H1 (cell line): ENCODE measurements at regions not wholly inside any gene's neighbourhood (a gene's known extent, or its start where the extent isn't known, plus 50 kb on each side); places are given as distances from the start of the nearest gene placed in this dataset.

Source experiments
- CTCF ChIA-PET: fragments of 300-600 bp; sonication (Branson Sonifier 250); formaldehyde crosslinking; loops from one replicate; lab custom pipeline; 2021; ENCODE audit not compliant: partially characterized antibody; lab: Charles Lee
- POLR2A ChIA-PET: fragments of 300-600 bp; sonication (Branson Sonifier 250); formaldehyde crosslinking; loops from one replicate; lab custom pipeline; 2021; ENCODE audit warnings: inconsistent platforms; ENCODE audit not compliant: partially characterized antibody; lab: Charles Lee
- DNase-seq, 2 experiments: peaks; one replicate each; pipeline versions ENCODE4 v3.0.0 to v3.0.0-alpha.2; 2010 to 2022; ENCODE audit warnings: low spot score in 2 of 2, low read depth in 1 of 2, mixed read lengths in 1 of 2
- FAIRE-seq: peaks from 2 replicates; lab custom pipeline; 2011; peaks lifted over from hg19 to GRCh38; lab: Jason Lieb, UNC
- H2AFZ ChIP-seq: 2 replicates; pipeline ENCODE4 v1.8.1; 2012; ENCODE audit warnings: low read length, inconsistent platforms
- H2AK5ac ChIP-seq: 2 replicates; pipeline ENCODE4 v1.6.1; 2013; ENCODE audit warnings: low read depth, low read length
- H2BK120ac ChIP-seq: replicated peaks from 2 replicates; pipeline ENCODE3; 2013; ENCODE audit warnings: low read depth, low read length, inconsistent platforms
- H2BK12ac ChIP-seq: 2 replicates; pipeline ENCODE4 v1.6.1; 2013; ENCODE audit warnings: low read depth, low read length
- H2BK15ac ChIP-seq: 2 replicates; pipeline ENCODE4 v1.6.1; 2013; ENCODE audit warnings: low read length
- H2BK20ac ChIP-seq: 2 replicates; pipeline ENCODE4 v1.6.1; 2013; ENCODE audit warnings: low read length
- H2BK5ac ChIP-seq: 2 replicates; pipeline ENCODE4 v1.6.1; 2013; ENCODE audit warnings: low read depth, low read length
- H3K14ac ChIP-seq: 2 replicates; pipeline ENCODE4 v1.6.1; 2013; ENCODE audit warnings: inconsistent platforms; ENCODE audit not compliant: insufficient read length
- H3K18ac ChIP-seq: 2 replicates; pipeline ENCODE4 v1.6.1; 2013; ENCODE audit warnings: low read length; ENCODE audit errors: extremely low read depth
- H3K23ac ChIP-seq: 2 replicates; pipeline ENCODE4 v1.6.1; 2013; ENCODE audit warnings: inconsistent platforms; ENCODE audit not compliant: insufficient read length
- H3K23me2 ChIP-seq: 2 replicates; pipeline ENCODE4 v1.6.1; 2013; ENCODE audit warnings: low read depth, low read length
- H3K27ac ChIP-seq: 2 replicates; pipeline ENCODE4 v1.6.1; 2011; ENCODE audit warnings: low read depth, low read length, inconsistent platforms
- H3K27me3 ChIP-seq, 4 experiments: replicated peaks in 1 of 4; 1 replicate in 1 of 4; 2 replicates in 3 of 4; pipeline versions ENCODE4 v1.6.1 to v1.8.1; 2011 to 2013; ENCODE audit warnings: low read length in 3 of 4, mild to moderate bottlenecking in 3 of 4, inconsistent platforms in 2 of 4, mixed read lengths in 2 of 4, moderate library complexity in 1 of 4; ENCODE audit not compliant: control insufficient read depth in 3 of 4, insufficient read depth in 3 of 4; ENCODE audit errors: extremely low read depth in 1 of 4
- H3K36me3 ChIP-seq, 4 experiments: 2 replicates each; pipeline versions ENCODE4 v1.6.1 to v1.8.1; 2011 to 2013; ENCODE audit warnings: mild to moderate bottlenecking in 4 of 4, low read length in 3 of 4, moderate library complexity in 2 of 4, control low read depth in 1 of 4, inconsistent platforms in 1 of 4; ENCODE audit not compliant: insufficient read depth in 4 of 4, control insufficient read depth in 2 of 4
- H3K4ac ChIP-seq: replicated peaks from 2 replicates; pipeline ENCODE3; 2013; ENCODE audit warnings: low read length, low read depth, mixed read lengths, inconsistent platforms; ENCODE audit not compliant: insufficient read length
- H3K4me1 ChIP-seq, 4 experiments: replicated peaks in 1 of 4; 1 replicate in 1 of 4; 2 replicates in 3 of 4; pipeline versions ENCODE4 v1.6.1 to v1.8.1; 2011 to 2013; ENCODE audit warnings: low read length in 3 of 4, inconsistent platforms in 2 of 4, mixed read lengths in 1 of 4; ENCODE audit not compliant: insufficient read depth in 4 of 4, control insufficient read depth in 3 of 4
- H3K4me2 ChIP-seq, 2 experiments: 2 replicates each; pipeline versions ENCODE4 v1.6.1 to v1.8.1; 2011 to 2013; ENCODE audit warnings: low read depth in 2 of 2, low read length in 2 of 2, control low read depth in 1 of 2, inconsistent platforms in 1 of 2, mild to moderate bottlenecking in 1 of 2; ENCODE audit not compliant: insufficient read depth in 1 of 2
- H3K4me3 ChIP-seq, 4 experiments: fragments of 200-600, 300-600 bp in 1 of 4; sonication (generic), shearing (Covaris generic), sonication (Bioruptor Twin) in 1 of 4; 2 replicates each; pipeline versions ENCODE4 v1.5.1 to v1.8.1; 2011 to 2016; ENCODE audit warnings: low read length in 4 of 4, low read depth in 3 of 4, control low read depth in 2 of 4, inconsistent platforms in 2 of 4, mild to moderate bottlenecking in 2 of 4, mixed read lengths in 1 of 4, moderate library complexity in 1 of 4; ENCODE audit not compliant: insufficient read depth in 2 of 4; ENCODE audit errors: extremely low read depth in 1 of 4
- H3K56ac ChIP-seq: replicated peaks from 2 replicates; pipeline ENCODE3; 2013; ENCODE audit warnings: low read depth, mild to moderate bottlenecking, mixed read lengths, low read length, inconsistent platforms; ENCODE audit not compliant: insufficient read length
- H3K79me1 ChIP-seq: 2 replicates; pipeline ENCODE4 v1.6.1; 2013; ENCODE audit warnings: low read depth, low read length, control low read depth
- H3K79me2 ChIP-seq, 2 experiments: 2 replicates each; pipeline versions ENCODE4 v1.6.1 to v1.8.1; 2012 to 2013; ENCODE audit warnings: low read length in 2 of 2, mild to moderate bottlenecking in 2 of 2, inconsistent platforms in 1 of 2; ENCODE audit not compliant: insufficient read depth in 2 of 2, control insufficient read depth in 1 of 2
- H3K9ac ChIP-seq, 4 experiments: replicated peaks in 1 of 4; 1 replicate in 1 of 4; 2 replicates in 3 of 4; pipeline versions ENCODE4 v1.6.1 to v1.8.1; 2011 to 2013; ENCODE audit warnings: low read depth in 3 of 4, low read length in 3 of 4, control low read depth in 2 of 4, mild to moderate bottlenecking in 2 of 4, moderate library complexity in 2 of 4, inconsistent platforms in 1 of 4; ENCODE audit errors: extremely low read depth in 1 of 4
- H3K9me3 ChIP-seq, 2 experiments: 2 replicates each; pipeline versions ENCODE4 v1.6.1 to v1.8.1; 2012 to 2013; ENCODE audit warnings: mild to moderate bottlenecking in 2 of 2, moderate library complexity in 2 of 2, control low read depth in 1 of 2, inconsistent platforms in 1 of 2, low read depth in 1 of 2, low read length in 1 of 2, mixed read lengths in 1 of 2; ENCODE audit not compliant: insufficient read depth in 2 of 2
- H4K20me1 ChIP-seq, 2 experiments: replicated peaks in 1 of 2; 2 replicates each; pipeline versions ENCODE3 to v1.8.1; 2011 to 2013; ENCODE audit warnings: inconsistent platforms in 2 of 2, low read length in 2 of 2, mild to moderate bottlenecking in 1 of 2; ENCODE audit not compliant: insufficient read depth in 2 of 2, control insufficient read depth in 1 of 2
- H4K5ac ChIP-seq: 2 replicates; pipeline ENCODE4 v1.6.1; 2013; ENCODE audit warnings: low read length, low read depth, mixed read lengths, inconsistent platforms; ENCODE audit not compliant: insufficient read length
- H4K8ac ChIP-seq: 2 replicates; pipeline ENCODE4 v1.8.0; 2013; ENCODE audit warnings: mild to moderate bottlenecking, moderate library complexity, low read length, inconsistent platforms; ENCODE audit not compliant: insufficient read depth; ENCODE audit errors: extremely low read depth
- H4K91ac ChIP-seq: replicated peaks from 2 replicates; pipeline ENCODE3; 2013; ENCODE audit warnings: low read length, mixed read lengths, inconsistent platforms; ENCODE audit not compliant: insufficient read length
- ATF2 ChIP-seq: IDR thresholded peaks from 2 replicates; pipeline ENCODE4 v1.6.1; 2012; ENCODE audit warnings: low read length, inconsistent platforms
- ATF3 ChIP-seq: IDR thresholded peaks from 2 replicates; pipeline ENCODE4 v1.6.1; 2011; ENCODE audit warnings: low read depth, mild to moderate bottlenecking, low read length; ENCODE audit not compliant: insufficient read depth
- BACH1 ChIP-seq: IDR thresholded peaks from 2 replicates; pipeline ENCODE4 v1.6.1; 2012; ENCODE audit warnings: low read length, improper control_type of control experiment
- BRCA1 ChIP-seq: IDR thresholded peaks from 2 replicates; pipeline ENCODE4 v1.6.1; 2012; ENCODE audit warnings: low read depth, low read length, improper control_type of control experiment
- CBX8 ChIP-seq: fragments of 300-800, 300-1000 bp; sonication (generic); IDR thresholded peaks from 2 replicates; pipeline ENCODE4 v1.7.1; 2016; ENCODE audit warnings: low read depth, low read length, borderline replicate concordance
- CHD1 ChIP-seq: IDR thresholded peaks from 2 replicates; pipeline ENCODE4 v1.6.1; 2012; ENCODE audit warnings: low read depth, low read length, improper control_type of control experiment
- GABPA ChIP-seq: IDR thresholded peaks from 2 replicates; pipeline ENCODE4 v1.6.1; 2011; ENCODE audit warnings: mild to moderate bottlenecking, low read length, moderate library complexity, borderline replicate concordance; ENCODE audit not compliant: insufficient read depth
- RBBP5 ChIP-seq: IDR thresholded peaks from 2 replicates; pipeline ENCODE4 v1.7.1; 2012; ENCODE audit warnings: low read depth, mild to moderate bottlenecking, inconsistent platforms, low read length, moderate library complexity, borderline replicate concordance
- SIX5 ChIP-seq: IDR thresholded peaks from 2 replicates; pipeline ENCODE4 v1.6.1; 2011; ENCODE audit warnings: mild to moderate bottlenecking, low read depth, low read length
- USF2 ChIP-seq: IDR thresholded peaks from 2 replicates; pipeline ENCODE4 v1.6.1; 2011; ENCODE audit warnings: low read length, improper control_type of control experiment
- YY1 ChIP-seq: IDR thresholded peaks from 2 replicates; pipeline ENCODE4 v1.6.1; 2011; ENCODE audit warnings: low read depth, mild to moderate bottlenecking, low read length
- WGBS, 2 experiments: shearing (Covaris generic) in 1 of 2; methylation state at CpG; one replicate each; pipeline versions ENCODE4 v1.1.6 to v1.1.7; 2013 to 2015; ENCODE audit warnings: low lambda C conversion rate in 2 of 2, mixed read lengths in 2 of 2, inconsistent platforms in 1 of 2, low coverage in 1 of 2, missing lambda C conversion rate in 1 of 2; ENCODE audit not compliant: insufficient replicate concordance in 2 of 2, insufficient coverage in 1 of 2, insufficient read length in 1 of 2; ENCODE audit errors: extremely low coverage in 1 of 2, missing lambda C conversion rate in 1 of 2; 5-methylcytosine and 5-hydroxymethylcytosine counted together

- H3K79me2 ChIP-seq = no peaks in the 10 kb centered on the region
- no peak overlapping the region for H4K5ac ChIP-seq
- peaks cover 0 to 3% (median 0%) of the 10 kb centered on the region in 4 experiments; a peak in 1 of 7 replicates for H3K4me1 ChIP-seq
- H3K23ac ChIP-seq = no peak overlapping the region
- no peak overlapping the region for H2BK15ac ChIP-seq
- ChIA-PET POLR2A (no interaction called here), CTCF (no interaction called here)
- H2BK120ac ChIP-seq = no peak overlapping the region
- H4K8ac ChIP-seq = no peak overlapping the region
- DNase-seq = no peak
- H3K79me1 ChIP-seq = no peaks in the 10 kb centered on the region
- no peak overlapping the region for H3K27ac ChIP-seq
- H3K9me3 ChIP-seq = peaks cover 3 to 8% of the 10 kb centered on the region in 2 experiments; a peak in 1 of 4 replicates
- 94% methylated on average over 1 of the region's 1 CpG; no CpG with 5 or more reads in 1 of the 2 experiments for WGBS, 2 experiments
- no peak overlapping the region for H2BK12ac ChIP-seq
- H2BK20ac ChIP-seq = no peak overlapping the region
- H3K4ac ChIP-seq = no peak overlapping the region
- H3K9ac ChIP-seq = no peak overlapping the region
- H2AK5ac ChIP-seq = no peak overlapping the region
- H4K20me1 ChIP-seq = no peaks in the 10 kb centered on the region
- no peak overlapping the region for H3K4me2 ChIP-seq
- H3K56ac ChIP-seq = no peak overlapping the region
- H3K36me3 ChIP-seq = no peaks in the 10 kb centered on the region
- no peak overlapping the region for H4K91ac ChIP-seq
- H3K18ac ChIP-seq = no peak overlapping the region
- H3K4me3 ChIP-seq = no peak overlapping the region
- H3K27me3 ChIP-seq = no peaks in the 10 kb centered on the region
- no peaks in the 10 kb centered on the region for H3K23me2 ChIP-seq
- FAIRE-seq = no peak
- no peak overlapping the region for H2AFZ ChIP-seq
- H2BK5ac ChIP-seq = no peak overlapping the region
- no peak overlapping the region for H3K14ac ChIP-seq
- TF ChIP-seq BACH1 (no peak), CBX8 (no peak), BRCA1 (no peak), ATF2 (no peak), USF2 (no peak), ATF3 (no peak), YY1 (no peak), RBBP5 (no peak), GABPA (no peak), CHD1 (no peak), SIX5 (no peak)
Measured at GRCh38 chr5:68047035-68047434, 168.5 kb upstream of the PIK3R1 start.
